ENCODE measurements at regions not wholly inside any gene's neighbourhood (a gene's known extent, or its start where the extent isn't known, plus 50 kb on each side); places are given as distances from the start of the nearest gene placed in this dataset.

- no peak overlapping the region for H3K4me3 ChIP-seq (ENCODE audit: low read depth, low read length)
- no peak for TF ChIP-seq MYC (IDR thresholded peaks at IDR 0.05; ENCODE audit: low read depth, low read length)
- DNase-seq (ENCODE audit: low read depth), result no peak
These were observed 462.2 kb upstream of the SUCLG2 start for GRCh38 chr3:68116580-68116979.

- no peak overlapping the region for H3K4me3 ChIP-seq (ENCODE audit: low read depth, low read length)
- no peak for TF ChIP-seq POLR2A (IDR thresholded peaks at IDR 0.05; ENCODE audit: extremely low read depth, insufficient read length)
- TF ChIP-seq CTCF (IDR thresholded peaks at IDR 0.05; ENCODE audit: low read depth, low read length), result no peak
- no peak for TF ChIP-seq MYC (IDR thresholded peaks at IDR 0.05; ENCODE audit: low read depth, low read length)
- no peak for TF ChIP-seq MAX (IDR thresholded peaks at IDR 0.05; ENCODE audit: low read depth, low read length)
- DNase-seq (ENCODE audit: low read depth), result no peak
These were observed 449.4 kb upstream of the SUCLG2 start for GRCh38 chr3:68103811-68104210.

- TF ChIP-seq MYC (IDR thresholded peaks at IDR 0.05; ENCODE audit: low read depth, low read length), result no peak
- no peak for TF ChIP-seq MAX (IDR thresholded peaks at IDR 0.05; ENCODE audit: low read depth, low read length)
- TF ChIP-seq POLR2A (IDR thresholded peaks at IDR 0.05; ENCODE audit: extremely low read depth, insufficient read length), result no peak
- no peak for TF ChIP-seq CTCF (IDR thresholded peaks at IDR 0.05; ENCODE audit: low read depth, low read length)
- no peak for DNase-seq (ENCODE audit: low read depth)
- no peak overlapping the region for H3K4me3 ChIP-seq (ENCODE audit: low read depth, low read length)
These were observed 436.2 kb upstream of the SUCLG2 start for GRCh38 chr3:68090571-68090970.

GRCh38 chr3:68089572-68090011 is 435.2 kb upstream of the SUCLG2 start:
- no peak for DNase-seq (ENCODE audit: low read depth)
- no peak for TF ChIP-seq MYC (IDR thresholded peaks at IDR 0.05; ENCODE audit: low read depth, low read length)
- no peak for TF ChIP-seq MAX (IDR thresholded peaks at IDR 0.05; ENCODE audit: low read depth, low read length)
- no peak for TF ChIP-seq POLR2A (IDR thresholded peaks at IDR 0.05; ENCODE audit: extremely low read depth, insufficient read length)
- TF ChIP-seq CTCF (IDR thresholded peaks at IDR 0.05; ENCODE audit: low read depth, low read length), result no peak
- no peak overlapping the region for H3K4me3 ChIP-seq (ENCODE audit: low read depth, low read length)

- no peak for TF ChIP-seq POLR2A (IDR thresholded peaks at IDR 0.05; ENCODE audit: extremely low read depth, insufficient read length)
- TF ChIP-seq MYC (IDR thresholded peaks at IDR 0.05; ENCODE audit: low read depth, low read length), result no peak
- no peak for TF ChIP-seq MAX (IDR thresholded peaks at IDR 0.05; ENCODE audit: low read depth, low read length)
- no peak for TF ChIP-seq CTCF (IDR thresholded peaks at IDR 0.05; ENCODE audit: low read depth, low read length)
These were observed 434.2 kb upstream of the SUCLG2 start for GRCh38 chr3:68088636-68089035.

GRCh38 chr3:68088216-68088615 is 433.8 kb upstream of the SUCLG2 start:
- no peak for DNase-seq (ENCODE audit: low read depth)
- no peak for TF ChIP-seq POLR2A (IDR thresholded peaks at IDR 0.05; ENCODE audit: extremely low read depth, insufficient read length)
- no peak for TF ChIP-seq CTCF (IDR thresholded peaks at IDR 0.05; ENCODE audit: low read depth, low read length)
- TF ChIP-seq MYC (IDR thresholded peaks at IDR 0.05; ENCODE audit: low read depth, low read length), result no peak
- no peak for TF ChIP-seq MAX (IDR thresholded peaks at IDR 0.05; ENCODE audit: low read depth, low read length)
- no peak overlapping the region for H3K4me3 ChIP-seq (ENCODE audit: low read depth, low read length)

More at GRCh38 chr3:68088636-68089035, 434.2 kb upstream of the SUCLG2 start:
- no peak overlapping the region for H3K4me3 ChIP-seq (ENCODE audit: low read depth, low read length)
- no peak for DNase-seq (ENCODE audit: low read depth)

Data from NB4 (cell line).